Spleen (tissue), 11 donors: ENCODE measurements at regions not wholly inside any gene's neighbourhood (a gene's known extent, or its start where the extent isn't known, plus 50 kb on each side); places are given as distances from the start of the nearest gene placed in this dataset.

Experiments used
- DNase-seq: peaks from one replicate; pipeline ENCODE4 v3.0.0-alpha.2; 2020
- H3K27ac ChIP-seq, 8 donors: fragments of 200-600 bp; sonication (generic) in 7 of 8; 1 replicate in 4 of 8; 2 replicates in 4 of 8; pipeline versions ENCODE4 v1.5.0 to v1.8.0; 2016 to 2021; ENCODE audit warnings: inconsistent platforms in 4 of 8, mild to moderate bottlenecking in 4 of 8, moderate library complexity in 1 of 8
- H3K27me3 ChIP-seq, 7 donors: fragments of 200-600 bp; sonication (generic) in 6 of 7; replicated peaks in 1 of 7; 1 replicate in 4 of 7; 2 replicates in 3 of 7; pipeline versions ENCODE4 v1.5.0 to v1.8.0; 2016 to 2021; ENCODE audit warnings: inconsistent platforms in 3 of 7, mild to moderate bottlenecking in 1 of 7
- H3K36me3 ChIP-seq, 6 donors: fragments of 200-600 bp; sonication (generic) in 5 of 6; 1 replicate in 4 of 6; 2 replicates in 2 of 6; pipeline versions ENCODE4 v1.5.0 to v1.8.0; 2016 to 2021; ENCODE audit warnings: inconsistent platforms in 2 of 6
- H3K4me1 ChIP-seq, 6 donors: fragments of 200-600 bp; sonication (generic) in 5 of 6; 1 replicate in 3 of 6; 2 replicates in 3 of 6; pipeline versions ENCODE4 v1.5.0 to v1.8.0; 2016 to 2021; ENCODE audit warnings: inconsistent platforms in 3 of 6
- H3K4me3 ChIP-seq, 8 donors: fragments of 200-600 bp; sonication (generic) in 7 of 8; 1 replicate in 4 of 8; 2 replicates in 4 of 8; pipeline versions ENCODE4 v1.5.0 to v1.8.0; 2016 to 2021; ENCODE audit warnings: inconsistent platforms in 4 of 8, mild to moderate bottlenecking in 4 of 8, moderate library complexity in 2 of 8
- H3K9me3 ChIP-seq, 8 donors: fragments of 200-600 bp; sonication (generic) in 7 of 8; 1 replicate in 4 of 8; 2 replicates in 4 of 8; pipeline versions ENCODE4 v1.5.0 to v1.8.0; 2016 to 2021; ENCODE audit warnings: inconsistent platforms in 4 of 8
- POLR2A ChIP-seq, 3 donors: fragments of 450-650 bp; IDR thresholded peaks; one replicate each; pipeline ENCODE4 v1.5.1; 2017; ENCODE audit warnings: antibody characterized with exemption in 3 of 3, mild to moderate bottlenecking in 1 of 3
- POLR2AphosphoS5 ChIP-seq, 3 donors: sonication (generic); formaldehyde crosslinking; IDR thresholded peaks; one replicate each; pipeline ENCODE4 v1.5.1; 2017; ENCODE audit warnings: antibody characterized with exemption in 3 of 3
- WGBS, 5 donors: extraction: QIAGEN DNeasy Blood & Tissue Kit in 3 of 5; methylation state at CpG; one replicate each; pipeline versions ENCODE4 v1.1.5 to v1.1.7; 2013 to 2018; 5-methylcytosine and 5-hydroxymethylcytosine counted together
- intact Hi-C: fragments of 100-400 bp; cut with DNase I; formaldehyde crosslinking; loops from one replicate; pipeline ENCODE4 v1.15.0; 2023; ENCODE audit warnings: low total_unique reads
- TF ChIP-seq, protein P1 (sequence below), 11 experiments: fragments of 200-600 bp in 7 of 11; fragments of 450-650 bp in 4 of 11; sonication (generic) in 4 of 11; IDR thresholded peaks in 8 of 11; conservative IDR thresholded peaks in 3 of 11; 1 replicate in 7 of 11; 2 replicates in 4 of 11; pipeline versions ENCODE4 v1.4.0 to v1.8.0; 2016 to 2021; ENCODE audit warnings: antibody characterized with exemption in 11 of 11, inconsistent platforms in 4 of 11, mild to moderate bottlenecking in 1 of 11
- donor health status: healthy with polysubstance abuse.
- donor health status: DM: no; HTN: no; CAD: no; lungs with moderate emphysema.
- donor health status: DM: no; HTN: no; CAD: no.
- donor health status: Bipolar disorder and iron deficiency.
- donor health status: healthy.
- donor health status: DM: no; HTN: no; CAD: no.
- donor health status: DM: yes; HTN: yes; CAD: no.

DNA sequence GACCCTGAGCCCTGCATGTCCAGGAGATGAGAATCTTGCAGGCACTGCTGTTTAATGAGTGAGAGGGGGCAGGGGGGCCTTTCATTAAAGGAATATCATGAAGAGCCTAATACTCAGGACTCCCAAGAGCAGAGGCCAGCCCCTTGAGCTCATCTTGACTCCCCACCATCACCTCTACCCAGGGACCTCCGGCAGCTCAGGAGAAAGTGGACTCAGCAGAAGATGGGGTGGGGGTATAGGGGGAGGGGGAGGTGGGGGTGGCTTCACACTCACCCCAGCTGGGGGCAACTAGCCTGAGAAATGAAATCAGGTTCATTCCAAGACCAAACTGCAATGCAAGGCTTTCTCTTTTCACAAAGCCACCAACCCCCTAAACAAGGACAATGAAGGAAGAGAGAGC is 575.6 kb upstream of the MKI67 start:
- WGBS, 5 donors = 57 to 89% (median 80%) methylated on average over 1 of the region's 1 CpG; no CpG with 5 or more reads in 1 of the 5 donors
- H3K27me3 ChIP-seq = peaks cover 0 to 21% (median 0%) of the 10 kb centered on the region in 7 donors
- DNase-seq = no peak
- H3K36me3 ChIP-seq = no peaks in the 10 kb centered on the region
- no peak overlapping the region for H3K4me3 ChIP-seq
- peaks cover 0 to 2% (median 0%) of the 10 kb centered on the region in 8 donors for H3K9me3 ChIP-seq
- TF ChIP-seq POLR2A (IDR thresholded peaks at IDR 0.05) (no peak), POLR2AphosphoS5 (IDR thresholded peaks at IDR 0.05) (no peak)
- TF ChIP-seq, protein P1, sequence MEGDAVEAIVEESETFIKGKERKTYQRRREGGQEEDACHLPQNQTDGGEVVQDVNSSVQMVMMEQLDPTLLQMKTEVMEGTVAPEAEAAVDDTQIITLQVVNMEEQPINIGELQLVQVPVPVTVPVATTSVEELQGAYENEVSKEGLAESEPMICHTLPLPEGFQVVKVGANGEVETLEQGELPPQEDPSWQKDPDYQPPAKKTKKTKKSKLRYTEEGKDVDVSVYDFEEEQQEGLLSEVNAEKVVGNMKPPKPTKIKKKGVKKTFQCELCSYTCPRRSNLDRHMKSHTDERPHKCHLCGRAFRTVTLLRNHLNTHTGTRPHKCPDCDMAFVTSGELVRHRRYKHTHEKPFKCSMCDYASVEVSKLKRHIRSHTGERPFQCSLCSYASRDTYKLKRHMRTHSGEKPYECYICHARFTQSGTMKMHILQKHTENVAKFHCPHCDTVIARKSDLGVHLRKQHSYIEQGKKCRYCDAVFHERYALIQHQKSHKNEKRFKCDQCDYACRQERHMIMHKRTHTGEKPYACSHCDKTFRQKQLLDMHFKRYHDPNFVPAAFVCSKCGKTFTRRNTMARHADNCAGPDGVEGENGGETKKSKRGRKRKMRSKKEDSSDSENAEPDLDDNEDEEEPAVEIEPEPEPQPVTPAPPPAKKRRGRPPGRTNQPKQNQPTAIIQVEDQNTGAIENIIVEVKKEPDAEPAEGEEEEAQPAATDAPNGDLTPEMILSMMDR (IDR thresholded peaks at IDR 0.05 in 8 of 11, conservative IDR thresholded peaks at IDR 0.05 in 3 of 11) = no peak
- no peaks in the 10 kb centered on the region for H3K4me1 ChIP-seq
- intact Hi-C loops = no loop called here
- H3K27ac ChIP-seq = no peak overlapping the region

GRCh38 chr10:128704716-128705115 is 578.5 kb upstream of the MKI67 start:
- intact Hi-C loops = no loop called here
- TF ChIP-seq POLR2A (IDR thresholded peaks at IDR 0.05) (no peak), POLR2AphosphoS5 (IDR thresholded peaks at IDR 0.05) (no peak)
- TF ChIP-seq, protein P1 (IDR thresholded peaks at IDR 0.05 in 8 of 11, conservative IDR thresholded peaks at IDR 0.05 in 3 of 11) = no peak
- Histone ChIP-seq H3K27me3 (peaks cover 0 to 22% (median 0%) of the 10 kb centered on the region in 7 donors), H3K27ac (no peak overlapping the region), H3K9me3 (peaks cover 0 to 6% (median 0%) of the 10 kb centered on the region in 8 donors), H3K36me3 (no peaks in the 10 kb centered on the region), H3K4me3 (no peak overlapping the region), H3K4me1 (no peaks in the 10 kb centered on the region)
- 58 to 78% (median 64%) methylated on average over 1 of the region's 1 CpG for WGBS, 5 donors
- no peak for DNase-seq

- WGBS, 5 donors = 69 to 74% (median 72%) methylated on average over 9 of the region's 9 CpGs
Measured at GRCh38 chr10:128708182-128708581, 582.0 kb upstream of the MKI67 start.

GRCh38 chr10:128709686-128710085 is 583.5 kb upstream of the MKI67 start:
- DNase-seq = no peak
- Histone ChIP-seq H3K4me1 (no peaks in the 10 kb centered on the region), H3K27me3 (peaks cover 0 to 44% (median 9%) of the 10 kb centered on the region in 7 donors), H3K4me3 (no peak overlapping the region), H3K36me3 (no peaks in the 10 kb centered on the region), H3K9me3 (peaks cover 0 to 6% (median 0%) of the 10 kb centered on the region in 8 donors), H3K27ac (no peak overlapping the region)
- TF ChIP-seq, protein P1 (IDR thresholded peaks at IDR 0.05 in 8 of 11, conservative IDR thresholded peaks at IDR 0.05 in 3 of 11) = no peak
- 74 to 91% (median 80%) methylated on average over 9 to 12 of the region's 12 CpGs for WGBS, 5 donors
- intact Hi-C loops = no loop called here

More at GRCh38 chr10:128708182-128708581, 582.0 kb upstream of the MKI67 start:
- Histone ChIP-seq H3K4me1 (no peaks in the 10 kb centered on the region), H3K4me3 (no peak overlapping the region), H3K27ac (no peak overlapping the region), H3K9me3 (peaks cover 0 to 6% (median 0%) of the 10 kb centered on the region in 8 donors), H3K36me3 (no peaks in the 10 kb centered on the region), H3K27me3 (peaks cover 0 to 43% (median 9%) of the 10 kb centered on the region in 7 donors)
- DNase-seq = no peak
- intact Hi-C loops = no loop called here
- TF ChIP-seq, protein P1 (IDR thresholded peaks at IDR 0.05 in 8 of 11, conservative IDR thresholded peaks at IDR 0.05 in 3 of 11) = no peak
- TF ChIP-seq POLR2A (IDR thresholded peaks at IDR 0.05) (no peak), POLR2AphosphoS5 (IDR thresholded peaks at IDR 0.05) (no peak)
